ENCODE measurements at regions not wholly inside any gene's neighbourhood (a gene's known extent, or its start where the extent isn't known, plus 50 kb on each side); places are given as distances from the start of the nearest gene placed in this dataset.

- ChIA-PET POLR2A (no interaction called here), CTCF (no interaction called here)
- no peak overlapping the region for H3K27ac ChIP-seq (ENCODE audit: low read length in 2 of 2)
- no CpG with 5 or more reads among the region's 4 CpGs for WGBS (ENCODE audit: insufficient coverage)
- no peaks in the 10 kb centered on the region for H3K27me3 Mint-ChIP-seq
- no peaks in the 10 kb centered on the region for H3K36me3 ChIP-seq (replicated peaks in 1 of 2; ENCODE audit: control extremely low read depth in 1 of 2, control insufficient read depth in 1 of 2, extremely low read depth in 1 of 2, insufficient read depth in 2 of 2, low read length in 1 of 2)
- H3K27me3 ChIP-seq (replicated peaks in 1 of 4; ENCODE audit: control extremely low read depth in 1 of 4, control insufficient read depth in 3 of 4, insufficient read depth in 4 of 4, low read length in 3 of 4): no peaks in the 10 kb centered on the region
- H3K9ac ChIP-seq (ENCODE audit: low read length): no peak overlapping the region
- no peak for TF ChIP-seq EZH2 (IDR thresholded peaks at IDR 0.05; ENCODE audit: borderline replicate concordance, insufficient read depth, low read depth, low read length, poor library complexity, severe bottlenecking)
- TF ChIP-seq, protein P1, sequence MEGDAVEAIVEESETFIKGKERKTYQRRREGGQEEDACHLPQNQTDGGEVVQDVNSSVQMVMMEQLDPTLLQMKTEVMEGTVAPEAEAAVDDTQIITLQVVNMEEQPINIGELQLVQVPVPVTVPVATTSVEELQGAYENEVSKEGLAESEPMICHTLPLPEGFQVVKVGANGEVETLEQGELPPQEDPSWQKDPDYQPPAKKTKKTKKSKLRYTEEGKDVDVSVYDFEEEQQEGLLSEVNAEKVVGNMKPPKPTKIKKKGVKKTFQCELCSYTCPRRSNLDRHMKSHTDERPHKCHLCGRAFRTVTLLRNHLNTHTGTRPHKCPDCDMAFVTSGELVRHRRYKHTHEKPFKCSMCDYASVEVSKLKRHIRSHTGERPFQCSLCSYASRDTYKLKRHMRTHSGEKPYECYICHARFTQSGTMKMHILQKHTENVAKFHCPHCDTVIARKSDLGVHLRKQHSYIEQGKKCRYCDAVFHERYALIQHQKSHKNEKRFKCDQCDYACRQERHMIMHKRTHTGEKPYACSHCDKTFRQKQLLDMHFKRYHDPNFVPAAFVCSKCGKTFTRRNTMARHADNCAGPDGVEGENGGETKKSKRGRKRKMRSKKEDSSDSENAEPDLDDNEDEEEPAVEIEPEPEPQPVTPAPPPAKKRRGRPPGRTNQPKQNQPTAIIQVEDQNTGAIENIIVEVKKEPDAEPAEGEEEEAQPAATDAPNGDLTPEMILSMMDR (IDR thresholded peaks at IDR 0.05): no peak
- DNase-seq (no peak), ATAC-seq (ENCODE audit: low read depth) (no peak)
- H4K20me1 ChIP-seq (ENCODE audit: control insufficient read depth, insufficient read depth, low read length, poor library complexity, severe bottlenecking): no peaks in the 10 kb centered on the region
- intact Hi-C loops (cut with micrococcal nuclease): no loop called here
- H3K4me3 Mint-ChIP-seq: no peak overlapping the region
- no peak overlapping the region for H2AFZ ChIP-seq (ENCODE audit: insufficient read depth, low read depth, low read length, poor library complexity, severe bottlenecking)
- H3K4me2 ChIP-seq (replicated peaks; ENCODE audit: low read depth, low read length, poor library complexity, severe bottlenecking): no peak overlapping the region
- no peaks in the 10 kb centered on the region for H3K4me1 ChIP-seq (ENCODE audit: control insufficient read depth in 2 of 2, insufficient read depth in 2 of 2, low read length in 2 of 2)
- no peaks in the 10 kb centered on the region for H3K9me3 ChIP-seq (ENCODE audit: control extremely low read depth in 1 of 3, control insufficient read depth in 2 of 3, insufficient read depth in 1 of 3, low read length in 2 of 3)
- H3K27ac Mint-ChIP-seq: no peak overlapping the region
- H3K4me1 Mint-ChIP-seq: no peaks in the 10 kb centered on the region
- no peaks in the 10 kb centered on the region for H3K79me2 ChIP-seq (ENCODE audit: control insufficient read depth, insufficient read depth, low read length)
- H3K4me3 ChIP-seq (ENCODE audit: control extremely low read depth in 1 of 5, extremely low read depth in 1 of 5, insufficient read depth in 1 of 5, low read depth in 2 of 5, low read length in 4 of 5): no peak overlapping the region
- H3K9me3 Mint-ChIP-seq (ENCODE audit: insufficient read depth): no peaks in the 10 kb centered on the region
Measured at GRCh38 chr6:51411496-51412125, 592.9 kb downstream of the TFAP2B start.

- Histone ChIP-seq H3K9me3 (ENCODE audit: control extremely low read depth in 1 of 3, control insufficient read depth in 2 of 3, insufficient read depth in 1 of 3, low read length in 2 of 3) (no peaks in the 10 kb centered on the region), H3K79me2 (ENCODE audit: control insufficient read depth, insufficient read depth, low read length) (no peaks in the 10 kb centered on the region), H3K27me3 (replicated peaks in 1 of 4; ENCODE audit: control extremely low read depth in 1 of 4, control insufficient read depth in 3 of 4, insufficient read depth in 4 of 4, low read length in 3 of 4) (no peaks in the 10 kb centered on the region), H3K4me2 (replicated peaks; ENCODE audit: low read depth, low read length, poor library complexity, severe bottlenecking) (no peak overlapping the region), H2AFZ (ENCODE audit: insufficient read depth, low read depth, low read length, poor library complexity, severe bottlenecking) (no peak overlapping the region), H3K27ac (ENCODE audit: low read length in 2 of 2) (no peak overlapping the region), H3K4me3 (ENCODE audit: control extremely low read depth in 1 of 5, extremely low read depth in 1 of 5, insufficient read depth in 1 of 5, low read depth in 2 of 5, low read length in 4 of 5) (no peak overlapping the region), H3K9ac (ENCODE audit: low read length) (no peak overlapping the region), H3K36me3 (replicated peaks in 1 of 2; ENCODE audit: control extremely low read depth in 1 of 2, control insufficient read depth in 1 of 2, extremely low read depth in 1 of 2, insufficient read depth in 2 of 2, low read length in 1 of 2) (no peaks in the 10 kb centered on the region), H3K4me1 (ENCODE audit: control insufficient read depth in 2 of 2, insufficient read depth in 2 of 2, low read length in 2 of 2) (no peaks in the 10 kb centered on the region), H4K20me1 (ENCODE audit: control insufficient read depth, insufficient read depth, low read length, poor library complexity, severe bottlenecking) (no peaks in the 10 kb centered on the region)
- no peak for TF ChIP-seq EZH2 (IDR thresholded peaks at IDR 0.05; ENCODE audit: borderline replicate concordance, insufficient read depth, low read depth, low read length, poor library complexity, severe bottlenecking)
- TF ChIP-seq, protein P1 (IDR thresholded peaks at IDR 0.05): no peak
- WGBS (ENCODE audit: insufficient coverage): 92% methylated on average over 2 of the region's 2 CpGs
- POLR2A ChIA-PET: no interaction called here
- Mint-ChIP-seq H3K27me3 (no peaks in the 10 kb centered on the region), H3K4me3 (no peak overlapping the region), H3K27ac (no peak overlapping the region), H3K9me3 (ENCODE audit: insufficient read depth) (no peaks in the 10 kb centered on the region), H3K4me1 (no peaks in the 10 kb centered on the region)
- intact Hi-C loops (cut with micrococcal nuclease): no loop called here
- CTCF ChIA-PET: no interaction called here
- ATAC-seq (ENCODE audit: low read depth): no peak
- DNase-seq: no peak
Measured at GRCh38 chr6:51414361-51414760, 595.7 kb downstream of the TFAP2B start.

All from B cell (primary cell).